GM10248 (cell line): ENCODE measurements at regions not wholly inside any gene's neighbourhood (a gene's known extent, or its start where the extent isn't known, plus 50 kb on each side); places are given as distances from the start of the nearest gene placed in this dataset.
"Not testable (repeated sequence)": the region's sequence is repeated elsewhere in the genome, so short reads cannot be mapped to it uniquely, and the experiment has no call there.

ENCODE experiments used
- CTCF ChIA-PET: fragments of 300-600 bp; sonication (Branson Sonifier 250); formaldehyde crosslinking; extraction: SDS; loops from one replicate; lab custom pipeline; 2021; ENCODE audit warnings: antibody characterized with exemption; lab: Yijun Ruan, JAX
- POLR2A ChIA-PET: fragments of 350-650 bp; sonication (Branson Sonifier 250); formaldehyde crosslinking; extraction: SDS; loops from one replicate; lab custom pipeline; 2020; ENCODE audit warnings: antibody characterized with exemption; lab: Yijun Ruan, JAX
- DNase-seq: peaks from one replicate; pipeline ENCODE4 v3.0.0; 2012; ENCODE audit errors: extremely low spot score
- TF ChIP-seq, protein P1 (sequence below): IDR thresholded peaks from 2 replicates; pipeline ENCODE4 v1.5.1; 2012; ENCODE audit warnings: mild to moderate bottlenecking, low read depth; ENCODE audit errors: extremely low read depth, missing control alignments, control extremely low read depth

DNA sequence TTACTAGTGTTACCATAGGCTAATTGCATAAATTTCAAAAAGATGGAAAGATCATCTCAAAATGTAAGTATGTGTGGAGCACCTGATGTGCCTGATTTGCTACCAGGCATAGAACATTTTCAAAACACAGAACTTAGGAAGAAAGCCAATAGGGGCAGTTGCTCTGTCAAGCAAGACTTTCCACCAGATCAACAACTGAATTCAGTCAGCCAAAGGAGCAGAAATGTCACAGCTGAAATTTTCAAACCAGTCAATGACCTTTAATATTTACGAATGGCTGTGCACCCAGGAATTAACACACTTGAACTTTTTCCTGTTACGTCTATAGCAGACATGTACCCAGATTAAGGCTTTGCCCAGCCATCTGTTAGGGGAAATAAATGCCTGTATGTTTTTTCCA is 452.8 kb upstream of the PTGER4 start:
- no peak for DNase-seq
- ChIA-PET POLR2A (no interaction called here), CTCF (no interaction called here)
- TF ChIP-seq, protein P1, sequence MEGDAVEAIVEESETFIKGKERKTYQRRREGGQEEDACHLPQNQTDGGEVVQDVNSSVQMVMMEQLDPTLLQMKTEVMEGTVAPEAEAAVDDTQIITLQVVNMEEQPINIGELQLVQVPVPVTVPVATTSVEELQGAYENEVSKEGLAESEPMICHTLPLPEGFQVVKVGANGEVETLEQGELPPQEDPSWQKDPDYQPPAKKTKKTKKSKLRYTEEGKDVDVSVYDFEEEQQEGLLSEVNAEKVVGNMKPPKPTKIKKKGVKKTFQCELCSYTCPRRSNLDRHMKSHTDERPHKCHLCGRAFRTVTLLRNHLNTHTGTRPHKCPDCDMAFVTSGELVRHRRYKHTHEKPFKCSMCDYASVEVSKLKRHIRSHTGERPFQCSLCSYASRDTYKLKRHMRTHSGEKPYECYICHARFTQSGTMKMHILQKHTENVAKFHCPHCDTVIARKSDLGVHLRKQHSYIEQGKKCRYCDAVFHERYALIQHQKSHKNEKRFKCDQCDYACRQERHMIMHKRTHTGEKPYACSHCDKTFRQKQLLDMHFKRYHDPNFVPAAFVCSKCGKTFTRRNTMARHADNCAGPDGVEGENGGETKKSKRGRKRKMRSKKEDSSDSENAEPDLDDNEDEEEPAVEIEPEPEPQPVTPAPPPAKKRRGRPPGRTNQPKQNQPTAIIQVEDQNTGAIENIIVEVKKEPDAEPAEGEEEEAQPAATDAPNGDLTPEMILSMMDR = no peak

DNA sequence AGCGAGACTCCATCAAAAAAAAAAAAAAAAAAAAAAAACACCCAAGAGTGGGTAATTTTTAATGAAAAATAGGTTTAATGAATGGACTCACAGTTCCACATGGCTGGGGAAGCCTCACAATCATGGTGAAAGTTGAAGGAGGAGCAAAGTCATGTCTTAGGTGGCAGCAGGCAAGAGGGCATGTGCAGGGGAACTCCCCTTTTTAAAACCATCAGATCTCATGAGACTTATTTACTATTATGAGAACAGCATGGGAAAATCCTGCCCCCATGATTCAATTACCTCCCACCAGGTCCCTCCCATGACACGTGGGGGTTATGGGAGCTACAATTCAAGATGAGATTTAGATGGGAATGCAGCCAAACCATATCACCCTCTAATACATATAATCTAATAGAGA is 454.6 kb upstream of the PTGER4 start:
- DNase-seq, CTCF ChIA-PET, POLR2A ChIA-PET: not testable (repeated sequence)

GRCh38 chr5:40224421-40224820 is 455.3 kb upstream of the PTGER4 start:
- DNase-seq = no peak
- ChIA-PET POLR2A (no interaction called here), CTCF (no interaction called here)

DNA sequence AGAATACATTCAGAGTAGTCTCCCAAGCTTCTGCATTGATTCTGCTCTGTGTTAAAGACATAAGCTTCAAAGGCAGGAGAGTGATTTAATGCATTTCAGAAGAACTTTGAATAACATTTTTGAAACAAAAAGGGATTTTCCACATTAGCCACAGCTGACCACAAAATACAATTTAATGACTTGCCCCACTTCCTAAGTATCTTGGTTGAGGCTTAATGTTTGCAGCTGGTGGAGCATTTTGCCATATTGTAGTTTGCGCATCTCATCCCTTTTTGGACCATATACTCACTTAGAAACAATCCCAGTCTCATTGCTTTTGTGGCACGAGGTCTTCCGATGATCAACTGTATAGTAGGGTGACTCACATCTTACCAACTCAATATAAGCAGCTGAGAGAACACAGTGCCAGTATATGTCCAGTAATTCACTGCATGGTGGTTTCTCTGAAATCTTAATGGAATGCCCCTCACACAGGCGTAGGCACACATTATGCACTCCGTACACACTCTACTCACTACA is 455.8 kb upstream of the PTGER4 start:
- TF ChIP-seq, protein P1 = no peak
- ChIA-PET POLR2A (no interaction called here), CTCF (no interaction called here)
- no peak for DNase-seq

More at GRCh38 chr5:40224421-40224820, 455.3 kb upstream of the PTGER4 start:
- TF ChIP-seq, protein P1 = no peak

DNA sequence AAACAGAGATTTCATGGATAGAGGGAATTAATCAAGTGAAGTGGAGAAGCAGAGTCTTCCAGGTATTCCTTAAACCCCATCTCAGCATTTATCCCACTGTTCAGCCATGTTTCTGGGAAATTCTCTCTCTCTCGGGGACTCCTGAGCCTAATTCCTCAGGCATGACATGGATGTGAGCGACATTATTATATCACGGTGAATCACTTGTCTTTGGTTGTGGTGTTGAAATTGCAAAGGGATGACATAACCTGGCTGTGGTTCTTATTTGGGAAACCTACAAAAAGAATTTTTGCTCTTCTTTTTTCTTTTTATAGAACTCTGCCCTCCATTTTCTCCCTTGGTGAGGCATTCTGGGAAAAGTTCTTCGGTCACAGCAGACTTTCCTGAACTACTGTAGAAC is 457.9 kb upstream of the PTGER4 start:
- DNase-seq = no peak
- CTCF ChIA-PET = no interaction called here
- TF ChIP-seq, protein P1 = no peak
- POLR2A ChIA-PET = no interaction called here

DNA sequence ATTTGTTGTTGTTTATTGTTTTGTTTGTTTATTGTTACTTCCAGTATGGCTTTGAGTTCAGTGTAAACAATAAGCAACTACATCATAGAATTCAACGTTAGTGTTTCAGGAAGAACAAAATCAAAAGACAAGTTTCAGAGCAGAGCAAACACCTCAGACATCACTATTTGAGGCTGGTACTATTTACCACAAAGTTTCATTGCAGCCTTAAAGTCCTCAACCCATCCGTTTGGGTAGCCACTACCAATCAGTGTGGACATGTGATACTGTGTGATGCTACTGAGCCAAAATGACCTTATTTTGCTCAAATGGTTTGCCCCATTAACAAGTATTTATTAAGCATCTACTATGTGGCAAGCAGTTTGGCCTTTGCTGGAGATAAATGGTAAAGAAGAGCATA is 458.5 kb upstream of the PTGER4 start:
- CTCF ChIA-PET = no interaction called here
- no peak for DNase-seq
- POLR2A ChIA-PET = no interaction called here
- TF ChIP-seq, protein P1 = no peak

DNA sequence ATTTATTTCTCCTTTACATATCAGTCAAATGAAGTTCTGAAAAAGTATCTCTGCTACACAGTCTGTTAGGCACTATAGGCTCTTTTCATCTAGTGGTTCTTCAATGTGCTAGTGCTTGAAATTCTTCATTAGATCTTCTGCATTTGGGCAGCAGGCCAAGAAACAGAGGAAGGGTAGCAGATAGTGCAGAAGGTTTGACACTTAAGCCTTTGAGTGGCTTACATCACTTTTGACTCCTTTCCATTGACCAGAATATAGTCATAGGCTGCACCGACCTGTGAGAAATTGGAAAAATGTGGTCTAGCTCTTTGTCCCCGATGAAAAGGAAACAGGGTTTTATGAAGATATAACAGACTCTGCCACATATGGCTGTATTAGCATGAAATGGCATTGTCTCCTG is 459.5 kb upstream of the PTGER4 start:
- CTCF ChIA-PET = no interaction called here

More for the DNA sequence above, 459.5 kb upstream of the PTGER4 start:
- TF ChIP-seq, protein P1 = no peak
- POLR2A ChIA-PET = no interaction called here
- DNase-seq = no peak
